ENCODE measurements at regions not wholly inside any gene's neighbourhood (a gene's known extent, or its start where the extent isn't known, plus 50 kb on each side); places are given as distances from the start of the nearest gene placed in this dataset.

DNA sequence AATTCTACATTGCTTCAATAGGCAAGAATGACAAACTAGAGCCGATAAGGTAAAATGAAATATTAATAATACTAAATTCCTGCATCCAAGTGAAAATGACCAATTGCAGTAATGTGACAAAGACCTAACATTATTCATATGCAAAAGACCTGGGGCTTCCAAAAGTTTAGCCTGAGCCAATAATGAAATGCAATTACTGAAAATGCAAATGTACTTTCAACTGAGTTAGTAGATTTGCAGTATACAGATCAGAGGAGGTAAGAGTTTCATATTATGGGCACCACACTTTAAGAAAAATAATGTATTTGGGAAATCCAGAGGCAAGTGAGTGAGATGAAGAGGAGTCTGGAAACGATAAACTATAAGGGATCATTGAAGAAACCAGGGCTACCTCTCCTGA lies 193.7 kb upstream of the GMDS start:
- 90 to 94% (median 93%) methylated on average over 2 of the region's 2 CpGs for WGBS, 3 donors
- DNase-seq (no peak), FAIRE-seq (no peak)
- Histone ChIP-seq H3K4me3 (ENCODE audit: low read depth in 1 of 3, low read length in 3 of 3) (no peak overlapping the region), H3K36me3 (ENCODE audit: control insufficient read depth in 3 of 3, insufficient read depth in 2 of 3, low read depth in 1 of 3, low read length in 3 of 3) (peaks cover 0 to 14% (median 0%) of the 10 kb centered on the region in 3 donors), H3K27ac (ENCODE audit: low read depth in 1 of 3, low read length in 2 of 3) (no peak overlapping the region), H3K27me3 (ENCODE audit: control insufficient read depth in 3 of 3, insufficient read depth in 3 of 3, low read length in 3 of 3) (no peaks in the 10 kb centered on the region), H3K9me3 (ENCODE audit: control insufficient read depth in 2 of 2, insufficient read depth in 1 of 2, low read depth in 1 of 2, low read length in 1 of 2) (no peaks in the 10 kb centered on the region), H3K4me1 (ENCODE audit: control insufficient read depth in 3 of 3, insufficient read depth in 2 of 3, low read depth in 1 of 3, low read length in 2 of 3) (no peaks in the 10 kb centered on the region)

DNA sequence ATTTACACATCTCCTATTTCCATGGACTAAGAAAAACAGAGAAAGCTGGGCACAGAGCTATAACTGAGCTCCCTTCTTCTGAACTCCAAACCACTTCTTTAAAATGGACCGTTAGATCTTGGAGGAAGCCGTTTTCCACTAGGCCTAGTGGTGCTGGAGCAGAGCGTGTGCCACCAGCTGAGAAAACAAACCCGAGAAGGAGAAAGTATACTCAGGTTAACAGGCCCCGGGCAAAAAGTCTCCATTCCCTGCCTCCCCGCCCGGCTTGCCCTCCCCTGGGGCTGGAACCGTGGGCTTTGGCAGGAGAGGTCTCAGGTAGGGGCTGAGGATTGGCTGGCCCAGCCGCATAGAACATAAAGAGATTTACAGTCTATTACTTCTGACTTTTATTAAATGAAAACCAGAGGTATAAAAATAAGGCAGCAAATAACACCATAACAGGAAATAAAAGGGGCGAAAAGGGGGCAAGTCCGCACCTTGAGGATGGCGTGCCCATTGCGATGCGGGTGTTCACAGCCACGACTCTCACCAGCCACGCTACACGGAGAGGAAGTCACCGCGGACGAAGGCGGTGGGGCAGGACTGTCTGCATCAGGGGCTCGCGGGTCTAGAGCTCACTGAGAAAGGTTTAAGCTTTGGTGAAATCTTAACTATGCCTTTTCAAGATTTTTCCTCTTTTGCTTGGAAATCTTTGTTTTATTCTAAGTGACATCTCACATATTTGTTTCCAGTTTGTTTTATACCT lies 191.2 kb upstream of the GMDS start:
- no peak for DNase-seq
- FAIRE-seq, result no peak
- Histone ChIP-seq H3K4me1 (ENCODE audit: control insufficient read depth in 3 of 3, insufficient read depth in 2 of 3, low read depth in 1 of 3, low read length in 2 of 3) (no peaks in the 10 kb centered on the region), H3K9me3 (ENCODE audit: control insufficient read depth in 2 of 2, insufficient read depth in 1 of 2, low read depth in 1 of 2, low read length in 1 of 2) (no peaks in the 10 kb centered on the region), H3K27me3 (ENCODE audit: control insufficient read depth in 3 of 3, insufficient read depth in 3 of 3, low read length in 3 of 3) (no peaks in the 10 kb centered on the region), H3K4me3 (ENCODE audit: low read depth in 1 of 3, low read length in 3 of 3) (no peak overlapping the region), H3K27ac (ENCODE audit: low read depth in 1 of 3, low read length in 2 of 3) (no peak overlapping the region), H3K36me3 (ENCODE audit: control insufficient read depth in 3 of 3, insufficient read depth in 2 of 3, low read depth in 1 of 3, low read length in 3 of 3) (peaks cover 0 to 14% (median 0%) of the 10 kb centered on the region in 3 donors)
- 95 to 98% (median 96%) methylated on average over 23 of the region's 23 CpGs for WGBS, 3 donors

DNA sequence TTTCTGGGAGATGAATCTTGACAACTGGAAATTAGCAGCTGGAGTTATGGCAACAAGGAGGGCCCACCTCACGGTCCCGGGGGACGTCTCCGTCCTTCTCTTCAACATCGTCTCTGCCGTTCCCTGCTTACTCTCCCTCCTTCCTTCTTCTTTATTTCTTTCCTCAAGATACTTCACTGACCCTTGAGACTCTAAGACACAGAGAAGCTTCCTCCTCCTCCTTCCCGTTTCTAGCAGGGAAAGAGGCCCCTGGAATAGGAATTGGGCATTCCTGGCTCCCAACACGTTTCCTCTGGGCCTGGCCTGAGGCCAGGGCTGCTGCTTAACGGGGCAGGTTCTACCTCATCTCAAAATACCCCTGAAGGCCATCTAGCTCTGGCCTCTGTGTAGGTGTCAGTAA lies 189.9 kb upstream of the GMDS start:
- H3K27ac ChIP-seq (ENCODE audit: low read depth in 1 of 3, low read length in 2 of 3), result no peak overlapping the region
- H3K27me3 ChIP-seq (ENCODE audit: control insufficient read depth in 3 of 3, insufficient read depth in 3 of 3, low read length in 3 of 3), result no peaks in the 10 kb centered on the region
- no peaks in the 10 kb centered on the region for H3K9me3 ChIP-seq (ENCODE audit: control insufficient read depth in 2 of 2, insufficient read depth in 1 of 2, low read depth in 1 of 2, low read length in 1 of 2)
- no peaks in the 10 kb centered on the region for H3K4me1 ChIP-seq (ENCODE audit: control insufficient read depth in 3 of 3, insufficient read depth in 2 of 3, low read depth in 1 of 3, low read length in 2 of 3)
- DNase-seq (no peak), FAIRE-seq (no peak)
- WGBS, 3 donors, result 74 to 87% (median 81%) methylated on average over 9 of the region's 9 CpGs
- peaks cover 0 to 18% (median 0%) of the 10 kb centered on the region in 3 donors for H3K36me3 ChIP-seq (ENCODE audit: control insufficient read depth in 3 of 3, insufficient read depth in 2 of 3, low read depth in 1 of 3, low read length in 3 of 3)
- no peak overlapping the region for H3K4me3 ChIP-seq (ENCODE audit: low read depth in 1 of 3, low read length in 3 of 3)

GRCh38 chr6:2434912-2435311 lies 189.5 kb upstream of the GMDS start:
- Histone ChIP-seq H3K4me3 (ENCODE audit: low read depth in 1 of 3, low read length in 3 of 3) (no peak overlapping the region), H3K36me3 (ENCODE audit: control insufficient read depth in 3 of 3, insufficient read depth in 2 of 3, low read depth in 1 of 3, low read length in 3 of 3) (peaks cover 0 to 18% (median 0%) of the 10 kb centered on the region in 3 donors), H3K27ac (ENCODE audit: low read depth in 1 of 3, low read length in 2 of 3) (no peak overlapping the region), H3K4me1 (ENCODE audit: control insufficient read depth in 3 of 3, insufficient read depth in 2 of 3, low read depth in 1 of 3, low read length in 2 of 3) (no peaks in the 10 kb centered on the region), H3K9me3 (ENCODE audit: control insufficient read depth in 2 of 2, insufficient read depth in 1 of 2, low read depth in 1 of 2, low read length in 1 of 2) (no peaks in the 10 kb centered on the region), H3K27me3 (ENCODE audit: control insufficient read depth in 3 of 3, insufficient read depth in 3 of 3, low read length in 3 of 3) (no peaks in the 10 kb centered on the region)
- no peak for FAIRE-seq
- 82 to 89% (median 87%) methylated on average over 6 of the region's 6 CpGs for WGBS, 3 donors
- no peak for DNase-seq

DNA sequence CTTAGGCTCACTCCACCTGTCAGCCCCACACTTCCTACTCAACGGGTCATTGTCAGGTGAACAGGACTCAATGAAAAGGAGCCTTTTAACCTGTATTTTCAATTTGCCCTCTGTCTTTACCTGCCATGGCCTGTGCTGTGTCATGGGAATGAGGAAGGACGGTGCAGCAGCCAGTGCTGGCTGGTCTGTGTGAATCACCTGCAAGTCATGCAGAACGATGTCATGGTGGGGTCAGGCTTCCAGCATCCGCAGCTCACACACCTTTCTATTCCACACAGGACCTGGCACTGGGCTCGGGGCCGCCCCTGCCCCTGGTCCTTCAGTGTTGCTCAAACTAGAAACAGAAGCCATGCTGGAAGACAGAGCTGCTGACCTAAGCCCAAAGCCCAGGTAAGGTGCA lies 188.7 kb upstream of the GMDS start:
- Histone ChIP-seq H3K9me3 (ENCODE audit: control insufficient read depth in 2 of 2, insufficient read depth in 1 of 2, low read depth in 1 of 2, low read length in 1 of 2) (no peaks in the 10 kb centered on the region), H3K27me3 (ENCODE audit: control insufficient read depth in 3 of 3, insufficient read depth in 3 of 3, low read length in 3 of 3) (no peaks in the 10 kb centered on the region), H3K4me1 (ENCODE audit: control insufficient read depth in 3 of 3, insufficient read depth in 2 of 3, low read depth in 1 of 3, low read length in 2 of 3) (no peaks in the 10 kb centered on the region), H3K27ac (ENCODE audit: low read depth in 1 of 3, low read length in 2 of 3) (no peak overlapping the region), H3K4me3 (ENCODE audit: low read depth in 1 of 3, low read length in 3 of 3) (no peak overlapping the region), H3K36me3 (ENCODE audit: control insufficient read depth in 3 of 3, insufficient read depth in 2 of 3, low read depth in 1 of 3, low read length in 3 of 3) (peaks cover 0 to 15% (median 0%) of the 10 kb centered on the region in 3 donors)
- FAIRE-seq (no peak), DNase-seq (no peak)
- 88 to 91% (median 89%) methylated on average over 6 of the region's 6 CpGs for WGBS, 3 donors

DNA sequence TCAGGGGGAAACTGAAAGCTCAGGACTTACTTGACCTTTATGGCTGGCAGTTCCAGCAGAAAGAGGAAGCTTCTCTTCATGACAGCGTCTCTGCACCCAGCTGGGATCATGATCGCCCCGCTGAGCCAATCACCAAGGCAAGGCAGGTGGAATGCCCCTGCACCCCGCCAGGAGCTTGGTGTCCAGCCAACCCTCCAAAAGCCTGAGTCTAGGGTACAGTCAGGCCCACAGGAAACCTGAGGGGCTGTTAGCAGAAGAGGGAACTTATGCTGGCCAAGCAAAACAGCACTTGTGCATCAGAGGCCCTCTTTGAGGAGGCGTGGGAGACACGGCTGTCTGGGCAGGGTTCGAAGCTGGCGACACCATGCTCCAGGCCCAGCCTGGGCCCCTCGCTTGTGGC lies 188.3 kb upstream of the GMDS start:
- FAIRE-seq, result no peak
- DNase-seq, result no peak
- Histone ChIP-seq H3K27ac (ENCODE audit: low read depth in 1 of 3, low read length in 2 of 3) (no peak overlapping the region), H3K4me3 (ENCODE audit: low read depth in 1 of 3, low read length in 3 of 3) (no peak overlapping the region), H3K36me3 (ENCODE audit: control insufficient read depth in 3 of 3, insufficient read depth in 2 of 3, low read depth in 1 of 3, low read length in 3 of 3) (peaks cover 0 to 15% (median 0%) of the 10 kb centered on the region in 3 donors), H3K27me3 (ENCODE audit: control insufficient read depth in 3 of 3, insufficient read depth in 3 of 3, low read length in 3 of 3) (no peaks in the 10 kb centered on the region), H3K9me3 (ENCODE audit: control insufficient read depth in 2 of 2, insufficient read depth in 1 of 2, low read depth in 1 of 2, low read length in 1 of 2) (no peaks in the 10 kb centered on the region), H3K4me1 (ENCODE audit: control insufficient read depth in 3 of 3, insufficient read depth in 2 of 3, low read depth in 1 of 3, low read length in 2 of 3) (no peaks in the 10 kb centered on the region)
- WGBS, 3 donors, result 76 to 96% (median 88%) methylated on average over 9 of the region's 9 CpGs

DNA sequence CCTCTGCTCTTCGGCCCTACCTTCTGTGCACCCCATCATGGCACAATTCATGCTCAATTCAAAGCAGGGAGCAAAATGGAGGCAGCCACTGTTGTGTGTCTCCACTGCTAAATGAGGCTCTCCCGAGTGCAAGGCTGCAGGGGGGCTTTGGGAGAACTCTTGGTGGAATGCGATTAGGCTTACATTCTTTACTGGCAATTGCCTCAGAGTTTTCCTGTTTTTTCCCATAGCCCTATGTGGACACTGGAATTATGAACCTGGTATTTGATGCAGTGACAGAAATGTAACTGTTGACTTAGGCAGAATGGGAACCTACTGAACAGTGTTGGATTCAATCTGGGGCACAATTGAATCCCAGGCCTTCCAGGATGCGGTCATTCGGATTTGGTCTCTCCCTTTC lies 187.9 kb upstream of the GMDS start:
- Histone ChIP-seq H3K9me3 (ENCODE audit: control insufficient read depth in 2 of 2, insufficient read depth in 1 of 2, low read depth in 1 of 2, low read length in 1 of 2) (no peaks in the 10 kb centered on the region), H3K36me3 (ENCODE audit: control insufficient read depth in 3 of 3, insufficient read depth in 2 of 3, low read depth in 1 of 3, low read length in 3 of 3) (peaks cover 0 to 13% (median 0%) of the 10 kb centered on the region in 3 donors), H3K4me3 (ENCODE audit: low read depth in 1 of 3, low read length in 3 of 3) (no peak overlapping the region), H3K4me1 (ENCODE audit: control insufficient read depth in 3 of 3, insufficient read depth in 2 of 3, low read depth in 1 of 3, low read length in 2 of 3) (no peaks in the 10 kb centered on the region), H3K27ac (ENCODE audit: low read depth in 1 of 3, low read length in 2 of 3) (no peak overlapping the region), H3K27me3 (ENCODE audit: control insufficient read depth in 3 of 3, insufficient read depth in 3 of 3, low read length in 3 of 3) (no peaks in the 10 kb centered on the region)
- DNase-seq (no peak), FAIRE-seq (no peak)
- 91 to 96% (median 95%) methylated on average over 5 of the region's 5 CpGs for WGBS, 3 donors

DNA sequence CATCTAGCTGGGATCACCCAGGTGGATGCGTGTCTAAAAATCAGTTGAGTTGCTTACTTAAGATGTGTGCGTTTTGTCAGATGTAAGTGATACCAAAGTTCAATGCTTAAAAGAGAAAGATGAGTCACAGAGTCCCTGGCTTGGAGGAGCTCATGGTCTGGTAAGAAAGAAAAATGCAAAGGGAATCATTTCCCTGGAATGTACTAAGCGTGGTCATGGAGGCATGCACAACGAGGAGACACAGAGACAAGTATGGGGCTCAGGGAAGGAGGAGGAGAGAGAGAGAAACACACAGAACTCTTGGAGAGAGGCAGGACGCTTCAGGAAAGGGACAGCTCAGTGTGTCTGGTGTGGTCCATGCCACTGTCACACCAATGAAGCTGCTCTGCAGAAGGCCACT lies 186.9 kb upstream of the GMDS start:
- Histone ChIP-seq H3K27ac (ENCODE audit: low read depth in 1 of 3, low read length in 2 of 3) (no peak overlapping the region), H3K9me3 (ENCODE audit: control insufficient read depth in 2 of 2, insufficient read depth in 1 of 2, low read depth in 1 of 2, low read length in 1 of 2) (no peaks in the 10 kb centered on the region), H3K36me3 (ENCODE audit: control insufficient read depth in 3 of 3, insufficient read depth in 2 of 3, low read depth in 1 of 3, low read length in 3 of 3) (peaks cover 0 to 12% (median 0%) of the 10 kb centered on the region in 3 donors), H3K4me1 (ENCODE audit: control insufficient read depth in 3 of 3, insufficient read depth in 2 of 3, low read depth in 1 of 3, low read length in 2 of 3) (no peaks in the 10 kb centered on the region), H3K27me3 (ENCODE audit: control insufficient read depth in 3 of 3, insufficient read depth in 3 of 3, low read length in 3 of 3) (no peaks in the 10 kb centered on the region), H3K4me3 (ENCODE audit: low read depth in 1 of 3, low read length in 3 of 3) (no peak overlapping the region)
- FAIRE-seq, result no peak
- WGBS, 3 donors, result 79 to 90% (median 81%) methylated on average over 5 of the region's 5 CpGs
- DNase-seq, result no peak

GRCh38 chr6:2430612-2431011 lies 185.2 kb upstream of the GMDS start:
- 86 to 95% (median 87%) methylated on average over 3 of the region's 3 CpGs for WGBS, 3 donors
- Histone ChIP-seq H3K27ac (ENCODE audit: low read depth in 1 of 3, low read length in 2 of 3) (no peak overlapping the region), H3K4me1 (ENCODE audit: control insufficient read depth in 3 of 3, insufficient read depth in 2 of 3, low read depth in 1 of 3, low read length in 2 of 3) (no peaks in the 10 kb centered on the region), H3K4me3 (ENCODE audit: low read depth in 1 of 3, low read length in 3 of 3) (no peak overlapping the region), H3K9me3 (ENCODE audit: control insufficient read depth in 2 of 2, insufficient read depth in 1 of 2, low read depth in 1 of 2, low read length in 1 of 2) (no peaks in the 10 kb centered on the region), H3K27me3 (ENCODE audit: control insufficient read depth in 3 of 3, insufficient read depth in 3 of 3, low read length in 3 of 3) (no peaks in the 10 kb centered on the region), H3K36me3 (ENCODE audit: control insufficient read depth in 3 of 3, insufficient read depth in 2 of 3, low read depth in 1 of 3, low read length in 3 of 3) (peaks cover 0 to 12% (median 0%) of the 10 kb centered on the region in 3 donors)
- FAIRE-seq (no peak), DNase-seq (no peak)
